ENCODE measurements at regions not wholly inside any gene's neighbourhood (a gene's known extent, or its start where the extent isn't known, plus 50 kb on each side); places are given as distances from the start of the nearest gene placed in this dataset.

GRCh38 chr14:32265584-32265983 lies 62.5 kb upstream of the RNU6-8 start:
- H3K4me3 ChIP-seq (ENCODE audit: low read depth, low read length), result no peak overlapping the region
- TF ChIP-seq, protein P1, sequence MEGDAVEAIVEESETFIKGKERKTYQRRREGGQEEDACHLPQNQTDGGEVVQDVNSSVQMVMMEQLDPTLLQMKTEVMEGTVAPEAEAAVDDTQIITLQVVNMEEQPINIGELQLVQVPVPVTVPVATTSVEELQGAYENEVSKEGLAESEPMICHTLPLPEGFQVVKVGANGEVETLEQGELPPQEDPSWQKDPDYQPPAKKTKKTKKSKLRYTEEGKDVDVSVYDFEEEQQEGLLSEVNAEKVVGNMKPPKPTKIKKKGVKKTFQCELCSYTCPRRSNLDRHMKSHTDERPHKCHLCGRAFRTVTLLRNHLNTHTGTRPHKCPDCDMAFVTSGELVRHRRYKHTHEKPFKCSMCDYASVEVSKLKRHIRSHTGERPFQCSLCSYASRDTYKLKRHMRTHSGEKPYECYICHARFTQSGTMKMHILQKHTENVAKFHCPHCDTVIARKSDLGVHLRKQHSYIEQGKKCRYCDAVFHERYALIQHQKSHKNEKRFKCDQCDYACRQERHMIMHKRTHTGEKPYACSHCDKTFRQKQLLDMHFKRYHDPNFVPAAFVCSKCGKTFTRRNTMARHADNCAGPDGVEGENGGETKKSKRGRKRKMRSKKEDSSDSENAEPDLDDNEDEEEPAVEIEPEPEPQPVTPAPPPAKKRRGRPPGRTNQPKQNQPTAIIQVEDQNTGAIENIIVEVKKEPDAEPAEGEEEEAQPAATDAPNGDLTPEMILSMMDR (IDR thresholded peaks at IDR 0.05; ENCODE audit: low read depth, low read length), result no peak

- TF ChIP-seq, protein P1 (IDR thresholded peaks at IDR 0.05; ENCODE audit: low read depth, low read length), result no peak
These were observed 51.1 kb upstream of the AKAP6 start for GRCh38 chr14:32277998-32278397.

More at GRCh38 chr14:32277998-32278397, 51.1 kb upstream of the AKAP6 start:
- no peak overlapping the region for H3K4me3 ChIP-seq (ENCODE audit: low read depth, low read length)
